Kasumi-1 (cell line): ENCODE measurements at regions not wholly inside any gene's neighbourhood (a gene's known extent, or its start where the extent isn't known, plus 50 kb on each side); places are given as distances from the start of the nearest gene placed in this dataset.

ENCODE experiments used
- DNase-seq, 2 experiments: peaks; one replicate each; lab custom pipeline; 2025; lab: John Stamatoyannopoulos, UW

DNA sequence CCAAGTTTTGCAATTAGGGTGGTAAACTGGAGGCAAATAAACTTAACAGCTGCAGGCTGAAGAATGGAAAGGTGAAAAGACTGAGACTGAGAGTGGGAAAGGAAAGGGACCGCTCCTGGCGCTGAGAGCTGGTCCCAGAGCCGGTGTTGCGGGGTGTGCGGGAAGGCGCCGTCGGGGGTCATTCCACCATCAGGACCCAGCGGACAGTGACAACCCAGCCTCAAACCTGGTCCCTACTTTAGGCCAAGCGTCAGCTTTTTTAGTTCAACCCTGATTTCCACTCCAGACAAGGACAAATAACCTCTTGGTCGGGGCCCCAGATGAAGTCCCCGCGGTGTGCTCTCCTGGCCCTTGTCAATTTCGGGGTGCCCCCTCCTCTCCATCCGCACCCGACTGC is 145.8 kb upstream of the ETS2 start:
- no peak for DNase-seq

GRCh38 chr21:38660333-38661196 is 145.2 kb upstream of the ETS2 start:
- DNase-seq = no peak

GRCh38 chr21:38661197-38661871 is 144.4 kb upstream of the ETS2 start:
- peak in 1 of 2 experiments; percentile 3 for DNase-seq

DNA sequence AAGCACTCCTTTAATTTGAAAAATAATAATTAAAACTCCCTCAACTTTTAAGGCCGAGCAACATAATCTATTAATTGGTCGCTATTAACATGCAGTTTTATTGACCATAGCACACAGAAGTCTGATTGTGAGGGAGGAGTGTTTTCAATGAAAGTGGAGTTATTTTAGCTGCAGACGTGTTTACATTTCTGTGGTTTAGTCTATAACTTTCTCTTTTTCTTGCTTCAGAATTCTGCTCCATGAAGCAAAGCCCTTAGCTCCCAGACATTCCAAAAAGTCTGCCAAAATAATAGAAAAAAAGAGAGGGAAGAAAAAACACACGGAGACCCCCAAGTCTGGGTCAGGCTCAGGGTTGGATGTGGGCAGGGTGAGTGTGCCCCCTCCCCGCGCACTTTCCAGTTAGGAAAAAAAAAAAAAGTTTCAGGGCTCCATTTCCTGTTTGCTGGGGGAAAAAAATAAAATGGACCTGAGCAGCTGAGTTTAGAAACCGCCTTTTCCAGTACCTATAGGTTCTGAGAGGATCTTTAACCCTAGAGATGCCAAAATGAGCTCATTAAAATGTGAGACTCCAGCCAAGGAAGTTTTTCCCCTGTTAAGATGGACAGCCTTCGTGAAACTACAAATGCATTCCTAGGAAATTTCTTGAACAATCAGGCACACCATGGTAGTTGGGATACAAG is 143.7 kb upstream of the ETS2 start:
- peak in 1 of 2 experiments; percentile 7 for DNase-seq

GRCh38 chr21:38663282-38663681 is 142.4 kb upstream of the ETS2 start:
- no peak for DNase-seq

DNA sequence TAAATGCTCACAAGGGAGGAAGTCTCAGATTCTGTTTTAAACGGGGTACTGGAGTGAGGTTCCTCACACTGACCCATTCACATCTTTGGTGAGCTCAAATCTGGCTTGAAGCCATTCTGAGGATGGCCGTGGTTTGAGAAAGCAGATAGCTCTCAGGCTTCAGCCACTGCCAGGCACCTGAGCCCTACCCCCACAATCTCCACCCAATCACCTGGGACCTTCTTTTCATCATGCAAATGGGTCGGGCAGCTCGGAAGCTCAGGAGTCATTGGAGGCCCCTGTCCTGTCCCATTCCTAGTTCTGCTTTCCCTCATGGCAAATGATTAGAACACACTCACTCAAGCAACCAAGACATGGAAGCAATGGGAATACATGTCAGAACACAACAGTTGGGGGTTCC is 141.4 kb upstream of the ETS2 start:
- DNase-seq = no peak

GRCh38 chr21:38664841-38665240 is 140.9 kb upstream of the ETS2 start:
- DNase-seq = no peak

DNA sequence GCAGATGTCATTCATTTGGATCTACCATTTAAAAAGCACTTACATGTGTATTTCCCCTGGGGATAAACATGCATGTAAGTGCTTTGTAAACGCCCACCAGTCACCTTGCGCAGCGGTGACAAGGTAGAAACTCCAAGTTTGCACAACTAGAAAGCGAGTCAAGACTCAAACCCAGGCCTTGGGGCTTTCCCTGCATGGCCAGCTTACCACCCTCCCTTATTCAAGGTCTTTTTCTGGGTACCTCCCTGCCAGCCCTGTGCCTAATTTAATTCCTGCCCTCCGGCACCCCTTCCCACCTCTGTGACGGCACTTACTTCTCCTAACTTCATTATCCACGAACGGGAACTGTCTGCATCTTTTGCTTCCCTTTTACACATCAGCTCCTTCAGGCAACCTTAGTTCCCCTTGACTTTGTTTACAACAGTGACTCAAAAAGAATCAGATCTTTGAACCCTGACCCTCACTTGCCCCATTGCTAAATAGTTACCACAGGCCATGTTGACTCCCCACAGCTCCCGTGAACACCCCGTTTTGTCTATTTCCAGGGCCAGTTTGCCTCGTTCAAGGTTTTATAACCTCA is 138.3 kb upstream of the ETS2 start:
- DNase-seq = no peak

DNA sequence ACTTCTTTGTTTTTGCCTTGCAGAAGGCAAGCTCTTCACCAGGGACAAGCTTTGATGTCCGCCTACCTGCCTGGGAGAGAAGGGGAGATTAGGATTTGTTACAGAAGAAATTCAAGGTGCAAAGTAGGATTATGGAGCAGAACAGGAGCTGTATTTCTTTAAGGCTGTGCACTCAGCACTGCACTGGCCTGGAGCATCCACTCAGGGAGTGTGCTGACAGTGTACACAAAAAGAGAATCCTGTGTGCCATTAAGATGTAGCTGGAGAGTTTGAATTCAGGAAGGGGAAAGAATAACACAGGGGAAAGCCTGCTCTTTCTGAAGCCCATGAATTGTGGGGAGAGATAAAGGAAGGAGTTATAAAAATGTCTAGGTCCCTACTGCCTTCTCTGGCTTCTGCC is 137.7 kb upstream of the ETS2 start:
- no peak for DNase-seq

- no peak for DNase-seq
Measured at GRCh38 chr21:38668541-38668940, 137.2 kb upstream of the ETS2 start.

DNA sequence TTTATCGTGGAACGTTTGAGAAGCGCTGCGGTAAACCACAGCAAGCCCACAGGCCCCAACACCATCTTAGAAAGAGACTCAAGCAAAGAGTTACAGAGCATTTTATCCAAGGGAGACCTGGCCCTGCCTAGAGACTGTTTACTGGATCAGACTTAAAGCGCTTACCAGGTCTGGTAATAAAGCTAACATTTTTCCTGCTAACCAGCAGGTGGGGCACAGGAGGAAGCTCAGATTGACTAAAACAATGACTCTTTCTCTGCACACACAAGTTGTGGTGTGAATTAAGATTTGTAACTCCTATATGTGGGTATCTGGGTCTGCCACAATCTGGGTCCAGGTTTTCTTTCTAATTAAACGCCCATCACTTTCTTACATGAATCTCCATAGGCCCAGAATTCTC is 136.5 kb upstream of the ETS2 start:
- DNase-seq = peak; percentile 42 to 55

- no peak for DNase-seq
Measured at GRCh38 chr21:38670861-38671260, 134.9 kb upstream of the ETS2 start.

DNA sequence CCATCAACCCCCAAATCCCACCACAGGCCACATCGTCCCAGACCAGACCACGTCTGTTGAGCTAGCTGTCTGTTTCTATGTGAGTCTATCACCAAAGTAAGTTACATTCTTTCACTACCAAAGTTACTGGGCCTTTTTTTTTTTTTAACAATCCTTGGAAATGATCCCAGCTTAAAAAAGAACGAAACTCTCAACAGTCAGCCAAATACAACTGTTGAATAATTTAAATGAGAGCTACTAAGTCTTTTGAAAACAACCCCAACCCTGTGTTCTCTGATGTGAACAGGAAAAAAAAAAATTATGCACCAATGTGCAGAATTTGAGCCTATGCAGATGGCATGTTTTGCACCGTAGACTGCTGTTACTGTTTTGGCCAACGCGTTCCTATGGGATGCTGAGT is 134.0 kb upstream of the ETS2 start:
- DNase-seq = no peak

DNA sequence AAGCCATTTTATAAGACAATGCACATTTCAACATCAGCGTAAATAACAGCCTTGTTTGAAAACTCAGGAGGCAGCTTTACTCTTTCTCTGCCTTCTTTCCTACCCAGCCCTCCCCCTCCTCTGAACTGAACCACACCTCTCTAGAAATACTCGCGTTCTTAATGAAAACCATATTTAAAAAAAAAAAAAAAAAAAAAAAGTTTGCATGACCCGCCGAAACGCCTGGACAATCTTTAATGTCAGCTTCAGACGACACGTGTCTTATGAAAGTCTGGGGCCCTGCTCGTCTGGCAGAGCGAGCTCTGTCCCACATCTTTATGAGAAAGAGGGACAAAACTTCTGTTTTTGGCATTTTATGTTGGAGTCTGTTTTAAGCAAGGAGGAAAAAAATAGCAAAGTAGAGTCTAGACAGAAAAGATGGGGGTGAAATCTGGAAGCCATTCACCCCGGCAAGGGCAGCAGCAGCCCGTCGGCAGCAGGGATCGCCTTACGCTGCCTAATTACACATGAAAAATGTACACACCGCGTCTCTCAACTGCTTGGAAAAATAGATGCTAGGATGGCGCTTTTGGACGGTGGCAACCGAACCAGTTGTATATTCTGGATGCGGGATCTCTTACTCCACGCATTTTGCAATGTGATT is 130.4 kb upstream of the ETS2 start:
- no peak for DNase-seq

- no peak for DNase-seq
Measured at GRCh38 chr21:38678827-38679226, 126.9 kb upstream of the ETS2 start.

- DNase-seq = no peak
Measured at GRCh38 chr21:38679534-38679933, 126.2 kb upstream of the ETS2 start.

DNA sequence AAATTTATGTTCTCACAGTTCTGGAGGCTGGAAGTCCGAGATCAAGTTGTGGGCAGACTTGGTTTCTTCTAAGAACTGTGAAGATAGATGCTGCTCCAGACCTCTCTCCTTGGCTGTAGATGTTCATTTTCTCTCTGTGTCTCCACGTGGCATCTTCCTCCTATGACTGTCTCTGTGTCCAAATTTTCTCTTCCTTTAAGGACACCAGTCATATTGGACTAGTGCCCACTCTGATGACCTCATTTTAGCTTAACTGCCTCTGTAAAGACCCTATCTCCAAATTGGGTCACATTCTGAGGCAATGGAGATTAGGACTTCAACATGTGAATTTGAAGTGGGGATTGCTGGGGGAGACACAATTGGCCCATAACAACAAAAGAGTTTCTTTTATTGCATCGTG is 125.3 kb upstream of the ETS2 start:
- no peak for DNase-seq

DNA sequence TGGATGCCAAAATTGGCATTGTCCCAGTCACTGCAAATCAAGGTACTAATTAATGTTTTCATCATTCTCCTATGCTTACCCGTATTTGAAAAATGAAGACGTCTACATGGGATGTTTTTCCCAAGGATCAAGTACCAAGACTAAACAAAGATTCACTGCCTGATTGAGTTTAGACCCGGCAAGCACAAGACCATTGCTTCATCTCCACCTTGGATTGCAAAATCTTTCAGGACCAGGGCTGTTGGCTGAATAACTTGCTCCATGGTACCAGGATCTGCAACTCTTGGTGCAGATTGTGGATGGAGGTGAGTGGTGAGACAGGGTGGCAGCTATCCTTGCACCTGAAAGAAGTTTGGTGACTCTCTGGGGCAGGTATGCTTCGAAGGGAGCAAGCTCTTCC is 122.5 kb upstream of the ETS2 start:
- no peak for DNase-seq

DNA sequence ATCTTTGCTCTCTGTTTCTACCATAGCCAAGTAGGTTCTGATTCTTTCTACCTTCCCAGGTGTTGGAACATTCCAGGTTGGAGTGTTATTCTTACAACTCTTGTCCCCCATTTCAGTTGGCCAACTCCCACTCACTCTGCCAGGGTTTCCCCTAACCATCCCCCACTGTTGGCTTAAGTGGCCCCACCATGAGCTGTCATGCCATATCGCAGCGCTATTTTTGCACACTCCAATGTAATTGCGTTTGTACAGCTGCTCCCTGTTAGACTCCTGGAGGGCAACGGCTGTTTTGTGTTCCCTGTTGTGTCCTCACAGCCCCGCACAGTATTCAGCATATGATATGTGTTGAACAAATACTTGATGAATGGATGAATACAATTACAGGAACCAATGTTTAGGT is 117.7 kb upstream of the ETS2 start:
- DNase-seq = no peak

DNA sequence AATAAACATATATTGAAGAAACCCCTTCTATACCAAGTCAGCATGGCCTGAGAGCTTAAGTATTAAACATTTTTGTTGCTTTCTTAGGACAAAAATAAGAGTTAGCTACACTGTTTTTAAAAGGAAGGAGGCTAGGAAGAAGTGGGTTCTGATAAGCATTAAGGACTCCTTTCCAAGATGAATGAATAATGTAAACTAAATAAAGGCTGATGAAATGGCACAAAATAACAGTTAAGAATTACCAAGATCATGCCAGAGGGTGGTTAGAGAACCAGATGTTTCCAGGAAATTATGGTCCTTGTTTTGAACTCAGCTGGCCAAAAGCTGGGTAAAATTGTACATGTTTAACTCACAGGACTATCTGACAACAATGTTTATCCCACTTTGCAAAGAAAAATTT is 114.1 kb upstream of the ETS2 start:
- no peak for DNase-seq

- no peak for DNase-seq
Measured at GRCh38 chr21:38696579-38696978, 109.2 kb upstream of the ETS2 start.

DNA sequence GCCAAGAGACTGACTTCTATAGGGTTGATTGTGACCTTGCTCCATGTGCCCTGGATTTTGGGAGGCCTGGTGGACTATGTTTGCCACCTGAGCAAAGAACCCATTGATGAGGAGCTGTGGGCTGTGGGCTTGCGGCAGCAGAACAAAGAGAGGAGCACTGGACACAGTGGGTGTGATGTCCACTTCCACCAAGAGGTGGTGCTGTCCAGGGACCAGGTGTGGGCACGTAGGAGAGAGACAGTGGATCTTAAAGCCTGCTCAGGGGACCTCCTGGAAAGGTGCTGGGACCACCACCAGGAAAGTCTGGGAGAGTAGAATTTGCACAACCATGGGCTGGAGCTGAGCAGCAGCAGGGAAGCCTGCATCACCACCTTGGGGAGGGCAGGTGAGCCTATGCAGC is 106.7 kb upstream of the ETS2 start:
- DNase-seq = no peak
